Fibroblast of lung (primary cell): ENCODE measurements at regions not wholly inside any gene's neighbourhood (a gene's known extent, or its start where the extent isn't known, plus 50 kb on each side); places are given as distances from the start of the nearest gene placed in this dataset.

Experiments
- EZH2 ChIP-seq: IDR thresholded peaks from 2 replicates; pipeline ENCODE4 v1.5.1; 2012; ENCODE audit warnings: low read length, control low read depth, mild to moderate bottlenecking; ENCODE audit errors: missing control alignments
- TF ChIP-seq, protein P1 (sequence below), 2 donors: IDR thresholded peaks in 1 of 2; conservative IDR thresholded peaks in 1 of 2; 1 replicate in 1 of 2; 2 replicates in 1 of 2; pipeline ENCODE4 v1.5.1; 2011 to 2012; ENCODE audit warnings: low read length in 2 of 2, control low read depth in 1 of 2, inconsistent platforms in 1 of 2, low read depth in 1 of 2, mild to moderate bottlenecking in 1 of 2

- TF ChIP-seq, protein P1, sequence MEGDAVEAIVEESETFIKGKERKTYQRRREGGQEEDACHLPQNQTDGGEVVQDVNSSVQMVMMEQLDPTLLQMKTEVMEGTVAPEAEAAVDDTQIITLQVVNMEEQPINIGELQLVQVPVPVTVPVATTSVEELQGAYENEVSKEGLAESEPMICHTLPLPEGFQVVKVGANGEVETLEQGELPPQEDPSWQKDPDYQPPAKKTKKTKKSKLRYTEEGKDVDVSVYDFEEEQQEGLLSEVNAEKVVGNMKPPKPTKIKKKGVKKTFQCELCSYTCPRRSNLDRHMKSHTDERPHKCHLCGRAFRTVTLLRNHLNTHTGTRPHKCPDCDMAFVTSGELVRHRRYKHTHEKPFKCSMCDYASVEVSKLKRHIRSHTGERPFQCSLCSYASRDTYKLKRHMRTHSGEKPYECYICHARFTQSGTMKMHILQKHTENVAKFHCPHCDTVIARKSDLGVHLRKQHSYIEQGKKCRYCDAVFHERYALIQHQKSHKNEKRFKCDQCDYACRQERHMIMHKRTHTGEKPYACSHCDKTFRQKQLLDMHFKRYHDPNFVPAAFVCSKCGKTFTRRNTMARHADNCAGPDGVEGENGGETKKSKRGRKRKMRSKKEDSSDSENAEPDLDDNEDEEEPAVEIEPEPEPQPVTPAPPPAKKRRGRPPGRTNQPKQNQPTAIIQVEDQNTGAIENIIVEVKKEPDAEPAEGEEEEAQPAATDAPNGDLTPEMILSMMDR (conservative IDR thresholded peaks at IDR 0.05 in 1 of 2, IDR thresholded peaks at IDR 0.05 in 1 of 2; ENCODE audit: low read depth in 1 of 2, low read length in 2 of 2): no peak
- TF ChIP-seq EZH2: no peak
Measured at GRCh38 chr6:149201068-149201655, 116.3 kb upstream of the TAB2 start.
